ENCODE measurements at regions not wholly inside any gene's neighbourhood (a gene's known extent, or its start where the extent isn't known, plus 50 kb on each side); places are given as distances from the start of the nearest gene placed in this dataset.
"Not testable (repeated sequence)": the region's sequence is repeated elsewhere in the genome, so short reads cannot be mapped to it uniquely, and the experiment has no call there.

DNA sequence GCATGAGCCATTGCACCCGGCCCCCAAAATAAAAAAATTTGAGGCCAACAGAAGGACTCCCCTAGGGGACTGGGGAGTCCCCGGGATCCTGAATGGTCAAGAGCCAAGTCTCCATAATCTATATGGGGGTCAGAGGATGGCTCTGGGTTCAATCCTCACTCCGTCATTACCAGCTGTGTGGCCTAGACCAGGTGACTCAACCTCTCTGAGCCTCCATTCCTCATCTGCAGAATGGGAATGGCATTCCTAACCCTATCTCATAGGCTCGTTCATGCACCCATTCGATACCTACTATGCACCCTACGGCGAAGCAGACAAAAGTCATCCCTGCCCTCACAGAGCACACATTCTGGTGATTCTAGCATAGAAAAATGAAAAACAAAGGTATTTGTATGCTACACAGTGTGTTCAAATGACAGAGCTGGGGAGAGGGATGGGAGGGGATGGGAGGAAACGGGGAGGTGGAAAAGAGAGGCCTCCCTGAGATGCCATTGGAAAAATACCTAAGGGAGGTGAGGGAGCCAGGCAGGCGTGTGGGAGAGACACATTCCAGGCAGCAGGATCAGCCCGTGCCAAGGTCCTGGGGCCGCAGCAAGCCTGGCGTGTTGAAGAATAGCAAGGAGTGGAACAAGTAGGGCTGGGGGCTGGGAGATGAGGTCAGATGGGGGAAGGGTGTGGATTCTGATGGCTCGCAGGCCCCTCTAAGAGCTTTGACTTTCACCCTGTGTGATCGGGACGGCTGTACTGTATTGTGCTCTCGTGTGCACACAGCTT lies 71.2 kb downstream of the RMI2 start:
- no peak for ATAC-seq

DNA sequence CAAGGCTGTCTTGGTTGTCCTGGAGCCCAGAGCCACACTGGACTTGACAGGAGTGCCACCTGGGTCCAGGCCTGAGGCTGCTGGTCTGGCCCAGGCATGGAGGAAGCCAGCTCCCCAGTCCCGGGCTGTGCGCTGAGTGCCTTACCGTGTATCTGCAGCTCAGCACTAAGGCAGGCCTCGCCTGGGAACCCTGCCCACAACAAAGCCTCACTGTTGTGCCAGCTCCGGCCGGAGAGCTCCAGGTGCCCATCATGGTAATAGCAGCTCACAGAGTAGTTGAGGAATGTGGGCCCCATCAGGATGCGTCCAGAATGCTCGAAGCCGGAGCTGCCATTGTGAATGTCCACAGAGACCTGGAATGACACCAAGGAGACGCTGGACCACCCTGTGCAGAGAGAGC lies 72.2 kb downstream of the RMI2 start:
- ATAC-seq, result no peak

DNA sequence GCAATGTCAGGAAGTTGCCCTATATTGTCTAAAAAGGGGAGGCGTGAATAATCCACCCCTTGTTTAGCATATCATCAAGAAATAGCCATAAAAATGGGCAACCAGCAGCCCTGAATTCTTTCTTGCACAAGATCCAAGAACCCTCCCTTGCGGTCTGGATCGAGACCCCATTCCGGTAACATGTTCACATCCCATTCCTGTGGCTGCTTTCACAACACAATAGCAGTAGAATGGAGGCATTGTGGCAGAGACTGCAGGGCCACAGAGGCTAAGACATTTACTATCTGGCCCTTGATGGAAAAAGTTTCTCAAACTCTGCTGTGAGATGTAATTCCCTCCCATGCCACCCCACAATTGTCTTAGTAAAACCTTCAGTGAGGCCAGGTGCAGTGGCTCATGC lies 73.2 kb downstream of the RMI2 start:
- no peak for ATAC-seq

DNA sequence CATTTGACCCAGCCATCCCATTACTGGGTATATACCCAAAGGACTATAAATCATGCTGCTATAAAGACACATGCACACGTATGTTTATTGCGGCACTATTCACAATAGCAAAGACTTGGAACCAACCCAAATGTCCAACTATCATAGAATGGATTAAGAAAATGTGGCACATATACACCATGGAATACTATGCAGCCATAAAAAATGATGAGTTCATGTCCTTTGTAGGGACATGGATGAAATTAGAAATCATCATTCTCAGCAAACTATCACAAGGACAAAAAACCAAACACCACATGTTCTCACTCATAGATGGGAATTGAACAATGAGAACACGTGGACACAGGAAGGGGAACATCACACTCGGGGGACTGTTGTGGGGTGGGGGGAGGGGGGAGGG lies 74.8 kb downstream of the RMI2 start:
- not testable (repeated sequence) for ATAC-seq

DNA sequence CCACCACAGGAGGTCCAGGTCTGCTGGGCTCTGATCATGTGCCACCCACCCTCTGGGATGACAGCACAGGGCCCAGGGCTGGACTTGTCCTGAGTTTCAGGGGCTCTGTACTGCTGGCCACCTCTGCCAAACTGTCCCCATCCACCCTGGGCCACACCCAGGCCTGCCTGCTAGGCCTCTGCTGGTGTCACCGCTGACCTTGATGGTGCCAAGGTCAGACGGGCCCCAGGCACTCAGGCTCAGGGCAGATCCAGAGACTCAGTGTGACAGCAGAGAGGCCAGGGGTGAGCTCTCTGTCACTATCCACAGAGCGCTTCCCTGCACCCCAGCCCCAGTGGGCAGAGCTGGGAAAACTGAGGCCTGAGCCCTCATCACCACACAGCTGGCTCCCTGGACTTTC lies 75.6 kb downstream of the RMI2 start:
- no peak for ATAC-seq

DNA sequence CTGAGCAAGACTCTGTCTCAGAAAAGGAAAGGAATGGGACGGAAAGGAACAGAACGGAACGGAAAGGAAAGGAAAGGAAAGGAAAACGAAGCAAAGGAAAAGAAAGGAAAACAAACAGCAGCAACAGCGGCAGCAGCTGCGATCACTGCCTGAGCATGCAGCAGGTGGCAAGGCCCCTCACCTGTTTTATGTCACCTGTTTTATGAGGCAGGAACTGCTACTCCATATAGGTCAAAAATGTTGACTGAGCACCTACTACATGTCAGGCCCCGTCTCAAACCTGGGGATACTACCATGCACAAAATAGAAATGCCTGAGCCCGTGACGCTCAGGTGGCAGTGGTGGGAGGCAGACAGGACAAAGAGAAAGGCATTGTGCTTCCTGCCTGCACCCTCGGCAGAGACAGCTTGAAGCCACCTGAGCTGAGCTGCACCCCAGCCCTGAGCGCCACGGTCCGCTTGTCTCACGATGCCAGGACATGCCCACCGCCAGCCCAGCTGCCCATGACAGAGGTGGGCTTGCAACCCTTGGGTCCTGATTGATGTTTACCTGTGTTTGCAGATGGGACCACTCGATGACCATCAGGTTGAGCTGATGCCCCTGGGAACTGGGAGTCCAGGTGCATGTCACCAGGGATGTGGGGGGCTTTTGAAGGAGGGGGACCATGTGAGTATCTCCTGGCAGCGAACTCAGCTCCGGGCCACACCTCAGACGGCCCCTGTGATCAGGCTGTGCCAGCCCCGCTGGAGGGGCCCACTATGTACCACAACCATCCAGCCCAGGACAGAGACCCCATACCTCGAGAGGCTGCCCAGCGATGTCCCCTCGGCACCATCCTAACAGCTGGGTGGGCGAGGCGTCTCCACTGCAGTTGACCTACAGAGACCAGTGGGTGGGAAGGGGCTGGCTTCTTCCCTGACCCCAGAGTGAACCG lies 77.4 kb downstream of the RMI2 start:
- ATAC-seq, result no peak

DNA sequence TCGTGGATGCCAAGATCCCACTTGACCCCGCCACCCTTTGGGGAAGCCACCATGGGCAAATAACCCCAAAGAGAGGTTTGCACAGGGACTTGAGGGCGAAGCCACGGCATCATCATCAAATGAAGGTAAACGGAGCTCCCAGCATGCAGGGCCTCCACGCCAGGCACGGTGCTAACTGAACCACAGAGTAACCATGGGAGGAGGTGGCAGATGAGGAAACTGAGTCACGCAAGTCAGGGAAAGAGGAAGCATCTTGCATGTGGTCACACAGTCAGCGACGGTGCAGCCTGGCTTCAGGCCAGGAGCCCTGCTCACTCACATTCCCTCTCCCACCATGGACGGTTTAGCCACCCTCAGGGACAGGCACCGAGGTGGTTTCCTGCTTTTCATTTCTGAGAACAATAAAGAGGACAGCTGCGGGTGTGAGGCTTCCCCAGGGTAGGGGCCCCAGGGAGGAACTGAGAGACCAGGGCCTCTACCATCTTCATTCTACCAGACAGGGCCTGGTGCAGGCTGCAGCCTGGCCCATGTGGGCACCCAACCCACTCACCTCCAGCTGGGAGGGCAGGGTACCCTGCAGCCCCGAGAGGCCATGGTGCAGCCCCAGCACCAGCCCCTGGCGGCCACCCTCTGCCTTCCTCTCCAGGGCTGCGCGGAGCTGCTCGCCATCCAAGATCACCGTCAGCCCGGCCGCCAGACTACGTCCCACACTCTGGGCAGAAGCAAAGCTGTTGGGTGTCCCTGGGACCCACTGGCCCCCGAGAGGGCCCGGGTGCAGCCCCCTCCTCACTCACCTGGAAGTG lies 78.3 kb downstream of the RMI2 start:
- peak in 1 of 2 donors; percentile 41 for ATAC-seq

DNA sequence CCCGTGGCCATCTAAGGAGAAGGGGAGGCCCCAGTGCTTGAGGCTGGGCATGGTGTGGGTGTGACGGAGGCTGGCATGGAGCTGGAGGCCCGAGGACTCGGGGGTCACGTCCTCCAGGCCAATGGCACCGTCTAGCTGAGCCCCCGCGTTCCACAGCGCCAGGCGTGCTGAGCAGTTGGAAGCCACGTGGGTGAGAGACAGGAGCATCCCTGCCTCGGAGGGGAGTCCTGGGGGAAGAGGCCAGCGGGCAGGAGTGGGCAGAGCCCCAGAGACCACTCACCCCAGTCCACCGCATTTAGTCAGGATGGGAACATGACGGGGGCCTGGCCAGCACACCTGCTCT lies 78.8 kb downstream of the RMI2 start:
- ATAC-seq, result no peak

DNA sequence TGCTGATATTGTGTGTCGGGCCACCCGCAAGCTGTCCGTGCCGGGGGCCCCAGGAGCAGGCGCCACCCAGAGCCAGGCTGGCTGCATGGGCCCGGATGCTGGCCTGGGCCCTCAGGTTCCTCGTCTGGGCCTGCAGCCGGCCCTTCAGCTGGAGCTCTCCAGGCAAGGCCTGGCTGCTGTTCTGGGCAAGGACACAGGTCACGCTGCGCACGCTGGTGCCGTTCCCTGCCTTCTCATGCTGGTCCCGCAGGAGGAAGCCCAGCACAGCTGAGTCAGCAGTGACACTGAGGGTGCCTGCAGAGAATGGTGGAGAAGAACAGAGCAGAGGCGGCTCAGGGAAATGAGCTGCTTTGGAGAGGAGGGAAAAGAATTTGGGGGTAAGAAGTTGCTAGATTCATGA lies 79.9 kb downstream of the RMI2 start:
- no peak for ATAC-seq

DNA sequence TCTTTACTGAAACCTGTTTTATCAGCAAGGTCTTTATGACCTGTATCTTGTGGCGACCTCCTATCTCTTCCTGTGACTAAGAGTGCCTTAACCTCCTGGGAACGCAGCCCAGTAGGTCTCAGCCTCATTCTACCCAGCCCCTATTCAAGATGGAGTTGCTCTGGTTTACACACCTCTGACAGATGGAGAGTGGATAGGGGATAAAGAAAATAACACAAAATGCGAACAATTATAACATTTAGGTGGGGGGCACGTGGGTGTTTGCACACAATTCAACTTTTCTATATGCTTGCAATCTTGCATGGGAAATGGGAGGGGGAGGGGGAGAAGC lies 83.3 kb downstream of the RMI2 start:
- ATAC-seq, result no peak

DNA sequence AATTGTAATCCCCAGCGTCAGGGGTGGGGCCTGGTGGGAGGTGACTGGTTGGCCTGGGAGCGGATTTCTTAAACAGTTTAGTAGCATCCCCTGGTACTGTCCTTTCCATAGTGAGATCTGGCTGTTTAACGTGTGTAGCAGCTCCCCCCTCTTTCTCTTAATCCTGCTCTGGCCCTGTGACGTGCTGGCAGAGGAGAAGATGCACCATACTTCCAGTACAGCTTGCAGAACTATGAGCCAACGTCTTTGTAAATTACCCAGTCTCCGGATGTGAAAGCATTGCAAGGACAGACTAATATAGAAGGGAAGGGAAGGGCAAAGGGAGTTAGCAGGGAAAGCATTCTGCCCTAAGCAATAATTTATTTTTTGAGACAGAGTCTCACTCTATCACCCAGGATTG lies 83.9 kb downstream of the RMI2 start:
- no peak for ATAC-seq

DNA sequence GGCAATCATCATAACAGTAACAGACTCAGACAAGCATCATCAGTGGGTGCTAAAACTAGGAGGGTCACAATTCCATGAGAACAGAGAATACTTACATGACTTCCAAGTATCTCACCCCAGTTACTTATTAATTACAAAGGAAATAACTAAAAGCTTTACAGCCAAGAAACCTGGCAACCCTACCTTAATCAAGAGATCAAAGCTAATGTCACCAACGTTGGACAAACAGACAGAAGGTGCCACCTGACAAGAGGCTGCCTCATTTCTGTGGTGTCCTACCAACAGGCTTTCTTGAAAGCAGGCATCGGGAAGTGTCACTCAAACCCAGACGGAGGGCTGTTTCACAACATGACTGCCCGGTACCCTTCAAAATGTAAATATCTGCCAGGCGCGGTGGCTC lies 84.6 kb downstream of the RMI2 start:
- no peak for ATAC-seq

DNA sequence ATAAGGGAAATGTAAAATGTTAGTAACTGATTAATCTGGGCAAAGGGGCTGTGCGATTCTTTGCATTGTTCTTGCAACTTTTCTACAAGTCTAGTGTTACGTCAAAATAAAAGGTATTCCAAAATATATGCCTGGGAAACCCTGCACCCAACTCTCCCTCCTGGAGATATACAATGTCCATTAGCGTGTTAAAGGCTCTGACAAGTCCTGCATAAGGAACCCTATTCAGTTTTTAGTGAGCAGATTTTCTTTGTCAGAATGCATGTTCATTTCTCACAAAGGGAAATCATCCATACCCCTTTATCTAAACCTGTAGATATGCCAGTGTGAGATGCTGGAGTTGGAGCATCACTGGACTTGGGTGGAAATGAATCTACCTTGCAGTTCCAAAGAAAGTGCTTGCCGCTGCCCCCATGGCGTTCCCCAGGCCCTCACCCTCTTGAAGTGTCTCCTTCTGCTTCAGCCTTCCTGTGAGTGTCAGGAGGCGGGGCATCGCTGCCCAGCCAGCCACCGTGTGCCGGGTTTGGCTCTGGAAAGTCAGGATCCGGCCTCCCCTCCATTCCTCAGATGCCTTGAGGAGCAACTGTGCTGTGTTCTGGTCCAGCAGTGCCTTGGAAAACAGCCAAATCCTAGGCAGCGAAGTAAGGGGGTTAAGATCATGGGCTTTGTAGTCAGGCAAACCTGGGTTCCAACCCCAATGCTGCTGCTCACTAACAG lies 85.5 kb downstream of the RMI2 start:
- no peak for ATAC-seq

DNA sequence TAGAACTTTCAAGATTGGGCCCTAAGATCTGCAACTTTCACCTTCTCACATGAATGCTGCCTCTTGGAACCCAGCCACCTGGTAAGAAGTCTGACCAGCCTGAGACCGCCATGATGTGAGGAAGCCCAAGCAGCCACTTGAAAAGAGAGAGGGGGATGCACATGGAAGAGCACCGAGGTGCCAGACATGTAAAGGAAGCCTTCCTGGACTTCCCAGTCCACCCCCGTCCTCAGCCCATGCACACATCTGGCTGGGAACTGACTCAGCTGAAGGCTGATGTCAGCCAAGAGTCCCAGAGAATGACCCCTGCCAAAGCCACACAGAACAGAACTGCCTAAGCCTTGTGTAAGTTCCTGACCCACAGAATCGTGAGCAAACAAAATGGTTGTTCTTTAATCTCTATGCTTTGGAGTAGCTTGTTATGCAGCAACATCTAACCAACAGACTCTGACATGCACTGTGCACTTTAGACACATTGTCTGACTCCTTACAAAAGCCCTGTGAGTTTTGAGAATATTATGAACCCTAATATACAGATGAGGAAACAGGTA lies 86.7 kb downstream of the RMI2 start:
- no peak for ATAC-seq

DNA sequence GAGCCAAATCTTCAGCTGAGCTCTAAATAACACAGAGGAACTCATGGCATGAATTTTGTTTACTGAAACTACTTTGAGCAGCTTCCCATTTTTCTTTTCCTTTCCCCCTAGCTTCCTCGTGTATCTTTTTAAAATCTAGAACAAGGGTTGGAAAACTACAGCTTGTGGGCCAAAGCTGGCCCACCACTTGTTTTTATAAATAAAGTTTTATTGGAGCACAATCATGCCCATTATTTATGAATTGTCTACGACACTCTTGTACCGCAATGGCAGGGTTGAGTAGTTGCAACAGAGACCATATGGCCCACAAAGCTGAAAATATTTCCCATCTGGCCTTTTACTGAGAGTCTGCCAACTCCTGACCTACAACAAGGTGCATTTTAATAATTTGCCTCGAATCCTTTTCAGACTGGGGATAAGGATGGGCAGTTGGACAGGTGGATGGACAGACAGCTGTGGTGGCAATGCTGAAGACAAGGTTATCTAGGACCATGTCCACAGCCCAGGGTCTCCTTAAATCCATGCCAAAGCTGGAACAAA lies 87.7 kb downstream of the RMI2 start:
- no peak for ATAC-seq

DNA sequence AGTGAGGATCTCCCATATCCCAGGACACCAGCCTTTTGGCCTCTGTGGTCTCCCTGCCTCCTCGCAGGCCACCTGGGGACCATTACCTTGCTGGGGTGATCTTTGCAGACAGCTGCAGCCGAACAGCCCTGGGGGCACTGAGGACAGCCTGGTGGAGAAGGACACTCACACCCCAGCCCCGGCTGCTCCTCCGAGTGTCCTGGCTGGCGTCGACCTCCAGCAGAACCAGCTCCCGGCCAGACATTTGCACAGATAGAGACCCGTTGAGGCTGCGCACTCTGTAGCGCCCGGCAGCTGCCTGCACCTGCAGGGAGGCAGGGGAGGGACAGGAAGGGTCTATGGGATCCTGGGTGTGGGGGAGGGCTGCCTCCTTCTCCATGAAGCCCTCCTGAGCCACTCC lies 90.3 kb downstream of the RMI2 start:
- no peak for ATAC-seq

DNA sequence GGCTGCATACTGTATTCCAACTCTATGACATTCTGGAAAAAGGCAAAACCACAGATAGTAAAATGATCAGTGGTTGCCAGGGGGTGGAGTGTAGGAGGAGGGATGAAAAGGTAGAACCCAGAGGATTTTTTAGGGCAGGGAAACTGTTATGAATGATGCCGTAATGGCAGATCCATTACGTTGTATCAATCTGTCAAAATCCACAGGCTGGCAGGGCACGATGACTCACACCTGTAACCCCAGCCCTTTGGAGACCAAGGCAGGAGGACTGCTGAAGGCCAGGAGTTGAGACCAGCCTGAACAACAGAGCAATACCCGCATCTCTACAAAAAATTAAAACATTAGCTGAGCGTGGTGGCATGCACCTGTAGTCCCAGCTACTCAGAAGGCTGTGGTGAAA lies 91.8 kb downstream of the RMI2 start:
- no peak for ATAC-seq

DNA sequence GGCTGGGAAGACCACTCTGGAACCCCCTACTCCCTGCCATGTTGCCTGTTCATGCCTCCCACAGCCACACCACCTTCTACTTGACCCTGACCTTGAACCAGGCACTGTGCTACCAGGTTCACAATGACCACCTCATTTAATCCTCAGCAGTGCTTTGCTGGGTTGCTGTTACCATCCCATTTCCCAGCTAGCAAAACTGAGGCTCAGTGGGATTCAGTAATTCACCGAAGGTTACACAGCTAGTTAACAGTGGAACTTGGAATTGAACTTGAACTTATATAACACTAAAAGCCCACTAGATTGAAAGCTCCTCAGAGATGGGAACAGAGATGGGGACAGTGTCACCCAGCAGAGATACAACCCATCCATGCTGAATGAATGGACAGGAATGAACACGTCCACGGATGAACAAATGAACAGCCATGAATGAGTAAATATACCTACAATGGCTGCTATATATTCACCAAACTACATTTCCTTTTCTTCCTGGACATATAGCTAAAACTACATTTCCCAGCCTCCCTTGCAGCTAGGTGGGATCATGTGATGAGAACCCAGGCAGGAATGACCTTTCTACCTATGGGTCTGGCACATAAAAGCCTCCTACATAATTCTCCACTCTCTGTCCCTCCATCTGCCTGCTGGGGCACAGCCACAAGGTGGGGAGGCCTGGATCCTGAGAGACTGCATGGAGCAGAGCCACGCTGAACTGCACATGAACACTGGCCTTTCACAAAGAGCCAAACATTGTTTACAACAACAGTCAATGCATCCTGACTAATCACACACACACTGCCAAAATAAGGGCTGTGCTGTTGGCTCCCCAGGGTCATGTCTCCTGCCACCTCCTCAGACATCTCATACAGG lies 94.8 kb downstream of the RMI2 start:
- no peak for ATAC-seq

DNA sequence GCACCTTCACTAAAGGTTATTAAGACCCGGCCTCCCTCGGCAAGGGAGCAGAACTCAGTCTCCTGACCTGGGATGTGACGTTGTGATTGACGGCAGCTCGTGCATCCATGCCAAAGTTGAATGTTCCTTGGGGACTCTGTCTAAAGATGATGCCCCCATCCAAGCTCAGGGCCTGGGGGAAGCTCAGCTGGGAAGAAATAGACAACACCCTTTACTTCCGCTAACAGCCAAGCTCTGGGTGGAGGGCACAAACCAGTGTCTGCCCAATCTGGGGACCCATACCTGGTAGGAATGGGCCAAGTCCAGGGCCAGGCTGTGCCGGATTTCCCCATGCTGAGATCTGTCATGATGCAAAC lies 95.4 kb downstream of the RMI2 start:
- no peak for ATAC-seq

DNA sequence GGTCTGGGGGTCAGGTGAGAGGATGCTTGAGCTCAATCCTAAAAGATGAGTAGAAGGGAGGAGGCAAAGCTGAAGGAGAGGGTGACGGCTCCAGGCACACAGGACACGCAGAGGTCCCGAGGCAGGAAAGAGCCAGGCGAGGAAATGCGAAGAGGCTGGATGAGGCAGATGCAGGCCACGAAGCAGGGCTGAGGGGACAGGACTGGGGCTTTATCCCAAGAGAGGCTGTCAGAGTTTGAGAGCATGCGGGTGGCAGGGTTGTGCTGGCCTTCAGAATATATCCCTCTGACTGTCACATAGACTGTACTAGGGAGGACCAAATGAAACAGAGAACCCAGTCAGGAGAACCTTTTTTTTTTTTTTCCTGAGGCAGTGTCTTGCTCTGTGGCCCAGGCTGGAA lies 100.2 kb downstream of the RMI2 start:
- no peak for ATAC-seq

DNA sequence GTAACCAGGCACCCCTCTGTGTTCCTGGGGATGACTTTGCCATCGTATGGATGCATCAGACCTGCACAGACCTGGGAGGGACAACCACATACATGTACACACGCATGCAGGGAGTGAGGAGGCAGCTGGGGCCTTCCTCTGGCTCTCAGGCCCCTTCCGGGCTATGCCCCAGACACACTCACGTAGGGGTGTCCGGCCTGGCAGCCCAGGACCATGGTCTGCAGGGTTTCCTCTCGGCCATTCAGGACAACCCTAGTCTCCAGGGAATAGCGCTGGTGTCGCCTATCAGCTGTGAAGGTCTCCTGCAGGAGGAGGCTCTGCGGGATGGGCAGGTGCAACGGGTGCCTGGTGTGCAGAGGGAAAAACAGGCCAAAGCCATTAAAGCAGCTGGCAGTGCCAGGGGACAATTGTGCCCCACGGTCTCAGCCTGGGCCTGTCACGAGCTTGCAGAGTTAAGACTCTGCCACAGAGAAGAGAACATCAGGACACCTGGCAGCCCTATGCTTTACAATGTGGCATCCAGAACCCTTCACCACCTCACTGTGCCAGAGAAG lies 101.4 kb downstream of the RMI2 start:
- no peak for ATAC-seq
